ENCODE measurements at regions not wholly inside any gene's neighbourhood (a gene's known extent, or its start where the extent isn't known, plus 50 kb on each side); places are given as distances from the start of the nearest gene placed in this dataset.

GRCh38 chr4:20185103-20185502, 66.6 kb upstream of the SLIT2 start:
- TF ChIP-seq CTCF (IDR thresholded peaks at IDR 0.05) (no peak), POLR2A (IDR thresholded peaks at IDR 0.05) (no peak)

Data from testis (tissue), 2 donors.